Kidney (tissue), 13 donors: ENCODE measurements at regions not wholly inside any gene's neighbourhood (a gene's known extent, or its start where the extent isn't known, plus 50 kb on each side); places are given as distances from the start of the nearest gene placed in this dataset.

Source experiments
- DNase-seq, 5 donors: peaks; one replicate each; pipeline ENCODE4 v3.0.0-alpha.2; 2013 to 2020
- FAIRE-seq: peaks from 2 replicates; lab custom pipeline; 2012; peaks lifted over from hg19 to GRCh38; lab: Jason Lieb, UNC
- H3K27ac ChIP-seq, 2 donors: one replicate each; pipeline ENCODE4 v1.7.0; 2013; ENCODE audit warnings: low read depth in 2 of 2, low read length in 2 of 2, inconsistent platforms in 1 of 2
- H3K27me3 ChIP-seq: one replicate; pipeline ENCODE4 v1.7.1; 2013; ENCODE audit warnings: low read length, inconsistent platforms; ENCODE audit not compliant: control insufficient read depth, insufficient read depth
- H3K36me3 ChIP-seq, 3 donors: one replicate each; pipeline versions ENCODE4 v1.7.0 to v1.7.1; 2013; ENCODE audit warnings: low read length in 3 of 3, control low read depth in 1 of 3, inconsistent platforms in 1 of 3; ENCODE audit not compliant: insufficient read depth in 3 of 3, control insufficient read depth in 2 of 3
- H3K4me1 ChIP-seq, 3 donors: one replicate each; pipeline versions ENCODE4 v1.7.0 to v1.7.1; 2013; ENCODE audit warnings: low read length in 3 of 3, inconsistent platforms in 1 of 3, low read depth in 1 of 3; ENCODE audit not compliant: control insufficient read depth in 2 of 3, insufficient read depth in 2 of 3
- H3K4me3 ChIP-seq, 3 donors: one replicate each; pipeline versions ENCODE4 v1.7.0 to v1.8.1; 2013; ENCODE audit warnings: low read length in 3 of 3, control low read depth in 1 of 3, inconsistent platforms in 1 of 3
- H3K9ac ChIP-seq, 3 donors: one replicate each; pipeline versions ENCODE4 v1.7.0 to v1.7.1; 2013; ENCODE audit warnings: low read length in 3 of 3, control low read depth in 1 of 3, inconsistent platforms in 1 of 3
- H3K9me3 ChIP-seq, 3 donors: one replicate each; pipeline versions ENCODE4 v1.7.0 to v1.7.1; 2013; ENCODE audit warnings: low read length in 3 of 3, control low read depth in 1 of 3, inconsistent platforms in 1 of 3; ENCODE audit not compliant: control insufficient read depth in 2 of 3, insufficient read depth in 1 of 3
- CTCF ChIP-seq: IDR thresholded peaks from 3 replicates; pipeline ENCODE4 v1.5.1; 2012; ENCODE audit warnings: mild to moderate bottlenecking, moderate library complexity, borderline replicate concordance; ENCODE audit not compliant: insufficient read depth; ENCODE audit errors: extremely low read depth
- intact Hi-C: fragments of 100-400 bp; cut with DNase I; formaldehyde crosslinking; loops from one replicate; pipeline ENCODE4 v1.11.1; 2022
- donor health status: control.
- donor health status: control.
- donor health status: control.
- donor health status: control.
- donor health status: control.
- donor health status: DM: yes; HTN: yes; CAD: no.
- donor health status: Normal renal cell carcinoma (clear cell type).

GRCh38 chr12:23055004-23055403, 430.0 kb downstream of the ETNK1 start:
- intact Hi-C loops: no loop called here
- no peak overlapping the region for H3K27ac ChIP-seq
- no peak overlapping the region for H3K4me3 ChIP-seq
- H3K9me3 ChIP-seq: no peaks in the 10 kb centered on the region
- no peak overlapping the region for H3K9ac ChIP-seq
- FAIRE-seq (no peak), DNase-seq (peak in 1 of 5 donors; percentile 27)
- H3K27me3 ChIP-seq: no peaks in the 10 kb centered on the region
- TF ChIP-seq CTCF: peak; percentile 22
- no peaks in the 10 kb centered on the region for H3K36me3 ChIP-seq
- no peaks in the 10 kb centered on the region for H3K4me1 ChIP-seq

GRCh38 chr12:23057571-23057970, 432.6 kb downstream of the ETNK1 start:
- DNase-seq: no peak
- TF ChIP-seq CTCF: no peak
- no peak overlapping the region for H3K27ac ChIP-seq
- H3K9ac ChIP-seq: no peak overlapping the region
- H3K27me3 ChIP-seq: no peaks in the 10 kb centered on the region
- no peak for FAIRE-seq
- H3K4me1 ChIP-seq: no peaks in the 10 kb centered on the region
- no peak overlapping the region for H3K4me3 ChIP-seq
- intact Hi-C loops: no loop called here
- H3K9me3 ChIP-seq: no peaks in the 10 kb centered on the region
- H3K36me3 ChIP-seq: no peaks in the 10 kb centered on the region

GRCh38 chr12:23060161-23060560, 435.2 kb downstream of the ETNK1 start:
- H3K9ac ChIP-seq: no peak overlapping the region
- H3K4me3 ChIP-seq: no peak overlapping the region
- no peak for TF ChIP-seq CTCF
- FAIRE-seq (no peak), DNase-seq (peak in 1 of 5 donors; percentile 11)
- no peak overlapping the region for H3K27ac ChIP-seq
- no peaks in the 10 kb centered on the region for H3K36me3 ChIP-seq
- no peaks in the 10 kb centered on the region for H3K9me3 ChIP-seq
- no peaks in the 10 kb centered on the region for H3K4me1 ChIP-seq
- intact Hi-C loops: no loop called here
- H3K27me3 ChIP-seq: no peaks in the 10 kb centered on the region

GRCh38 chr12:23063206-23063605, 438.2 kb downstream of the ETNK1 start:
- Histone ChIP-seq H3K9me3 (no peaks in the 10 kb centered on the region), H3K9ac (no peak overlapping the region), H3K4me1 (no peaks in the 10 kb centered on the region), H3K27ac (no peak overlapping the region), H3K4me3 (no peak overlapping the region), H3K36me3 (no peaks in the 10 kb centered on the region), H3K27me3 (no peaks in the 10 kb centered on the region)
- DNase-seq (no peak), FAIRE-seq (no peak)
- intact Hi-C loops: no loop called here
- TF ChIP-seq CTCF: no peak
